ENCODE measurements at regions not wholly inside any gene's neighbourhood (a gene's known extent, or its start where the extent isn't known, plus 50 kb on each side); places are given as distances from the start of the nearest gene placed in this dataset.

DNA sequence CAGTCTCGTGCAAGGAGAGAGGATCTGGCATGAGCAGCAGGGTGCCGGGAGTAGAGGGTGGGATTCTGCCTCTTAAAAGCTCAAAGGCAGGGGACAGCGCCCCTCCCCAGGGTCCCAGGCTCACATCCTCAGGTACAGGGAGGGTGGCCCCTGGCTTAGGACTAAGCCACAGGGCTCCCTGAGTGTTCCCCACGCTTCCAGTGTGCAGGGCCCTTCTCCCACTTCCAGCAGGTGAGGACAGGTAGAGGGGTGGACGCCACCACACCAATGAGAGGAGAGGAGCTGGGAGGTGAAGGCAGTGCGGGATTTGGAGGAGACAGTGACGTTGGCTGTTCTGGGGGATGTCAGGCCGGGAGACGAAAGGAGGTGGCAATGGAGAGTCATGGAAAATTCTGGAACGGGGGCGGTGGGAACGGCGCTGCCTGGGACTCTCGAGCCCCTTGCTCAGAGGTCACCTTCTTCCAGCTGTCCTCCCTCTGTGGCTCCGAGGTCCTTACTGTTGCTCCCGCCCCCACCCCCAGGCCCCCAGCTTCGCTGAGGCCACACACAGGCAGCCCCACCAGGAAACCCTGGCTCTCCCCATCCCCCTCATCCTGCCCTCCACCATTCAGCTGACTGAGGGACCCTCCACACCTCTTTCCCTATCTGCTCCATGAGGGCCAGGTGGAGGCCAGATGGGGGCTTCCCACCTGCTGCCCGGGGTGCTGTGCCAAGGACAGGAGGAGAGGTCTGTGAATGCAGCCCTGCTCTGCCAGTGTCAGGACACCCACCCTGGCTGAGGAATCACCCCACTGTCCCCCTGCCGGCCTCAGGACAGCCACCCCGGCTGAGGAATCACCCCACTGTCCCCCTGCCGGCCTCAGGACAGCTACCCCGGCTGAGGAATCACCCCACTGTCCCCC lies 57.7 kb upstream of the ACSF3 start:
- no TSS peak for BruUV-seq (replicated peaks)
- Histone ChIP-seq H3K27me3 (replicated peaks; ENCODE audit: insufficient read depth, low read depth, low read length, poor library complexity) (peaks cover 62% of the 10 kb centered on the region), H3K4me3 (ENCODE audit: low read depth, low read length, poor library complexity, severe bottlenecking) (no peak overlapping the region), H3K9me3 (ENCODE audit: low read depth, low read length, poor library complexity, severe bottlenecking) (peaks cover 3% of the 10 kb centered on the region), H3K36me3 (ENCODE audit: insufficient read depth, low read length, poor library complexity, severe bottlenecking) (no peaks in the 10 kb centered on the region), H3K4me1 (ENCODE audit: insufficient read depth, low read length, poor library complexity, severe bottlenecking) (no peaks in the 10 kb centered on the region), H3K27ac (ENCODE audit: low read depth, low read length, poor library complexity, severe bottlenecking) (no peak overlapping the region)
- DNase-seq (ENCODE audit: low spot score), result no peak
- ChIA-PET CTCF (no interaction called here), POLR2A (ENCODE audit: low non-redundant PET) (no interaction called here)
- intact Hi-C loops (cut with micrococcal nuclease; ENCODE audit: unreplicated experiment), result no loop called here
- no peak for TF ChIP-seq EZH2 (IDR thresholded peaks at IDR 0.05; ENCODE audit: borderline replicate concordance, low read depth, low read length, poor library complexity, severe bottlenecking)
- TF ChIP-seq, protein P1, sequence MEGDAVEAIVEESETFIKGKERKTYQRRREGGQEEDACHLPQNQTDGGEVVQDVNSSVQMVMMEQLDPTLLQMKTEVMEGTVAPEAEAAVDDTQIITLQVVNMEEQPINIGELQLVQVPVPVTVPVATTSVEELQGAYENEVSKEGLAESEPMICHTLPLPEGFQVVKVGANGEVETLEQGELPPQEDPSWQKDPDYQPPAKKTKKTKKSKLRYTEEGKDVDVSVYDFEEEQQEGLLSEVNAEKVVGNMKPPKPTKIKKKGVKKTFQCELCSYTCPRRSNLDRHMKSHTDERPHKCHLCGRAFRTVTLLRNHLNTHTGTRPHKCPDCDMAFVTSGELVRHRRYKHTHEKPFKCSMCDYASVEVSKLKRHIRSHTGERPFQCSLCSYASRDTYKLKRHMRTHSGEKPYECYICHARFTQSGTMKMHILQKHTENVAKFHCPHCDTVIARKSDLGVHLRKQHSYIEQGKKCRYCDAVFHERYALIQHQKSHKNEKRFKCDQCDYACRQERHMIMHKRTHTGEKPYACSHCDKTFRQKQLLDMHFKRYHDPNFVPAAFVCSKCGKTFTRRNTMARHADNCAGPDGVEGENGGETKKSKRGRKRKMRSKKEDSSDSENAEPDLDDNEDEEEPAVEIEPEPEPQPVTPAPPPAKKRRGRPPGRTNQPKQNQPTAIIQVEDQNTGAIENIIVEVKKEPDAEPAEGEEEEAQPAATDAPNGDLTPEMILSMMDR (conservative IDR thresholded peaks at IDR 0.05; ENCODE audit: low read depth, low read length), result no peak

DNA sequence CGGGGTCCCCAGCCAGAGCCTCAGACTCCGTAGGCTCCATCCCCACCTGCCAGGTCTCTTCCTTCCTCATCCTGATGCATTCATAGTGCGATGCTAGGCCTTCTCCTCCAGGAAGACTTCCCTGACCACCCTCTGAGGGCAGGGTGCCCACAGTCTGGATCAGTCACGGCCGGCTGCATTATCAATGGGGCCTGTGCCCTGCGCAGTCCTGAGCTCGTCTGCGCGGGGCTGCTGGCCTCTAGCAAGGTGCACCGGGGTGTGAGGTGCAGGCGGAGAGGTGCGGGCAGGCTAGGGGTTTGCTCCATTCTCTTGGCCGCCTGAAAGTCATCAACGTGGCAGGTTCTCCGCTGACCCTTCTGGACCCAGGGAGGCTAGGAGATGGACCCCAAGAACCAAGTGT lies 56.9 kb upstream of the ACSF3 start:
- intact Hi-C loops (cut with micrococcal nuclease; ENCODE audit: unreplicated experiment), result no loop called here
- Histone ChIP-seq H3K4me3 (ENCODE audit: low read depth, low read length, poor library complexity, severe bottlenecking) (no peak overlapping the region), H3K36me3 (ENCODE audit: insufficient read depth, low read length, poor library complexity, severe bottlenecking) (no peaks in the 10 kb centered on the region), H3K4me1 (ENCODE audit: insufficient read depth, low read length, poor library complexity, severe bottlenecking) (no peaks in the 10 kb centered on the region), H3K9me3 (ENCODE audit: low read depth, low read length, poor library complexity, severe bottlenecking) (no peaks in the 10 kb centered on the region), H3K27ac (ENCODE audit: low read depth, low read length, poor library complexity, severe bottlenecking) (no peak overlapping the region), H3K27me3 (replicated peaks; ENCODE audit: insufficient read depth, low read depth, low read length, poor library complexity) (peaks cover 56% of the 10 kb centered on the region)
- DNase-seq (ENCODE audit: low spot score), result no peak
- ChIA-PET CTCF (no interaction called here), POLR2A (ENCODE audit: low non-redundant PET) (no interaction called here)
- BruUV-seq (replicated peaks), result no TSS peak
- no peak for TF ChIP-seq EZH2 (IDR thresholded peaks at IDR 0.05; ENCODE audit: borderline replicate concordance, low read depth, low read length, poor library complexity, severe bottlenecking)
- TF ChIP-seq, protein P1 (conservative IDR thresholded peaks at IDR 0.05; ENCODE audit: low read depth, low read length), result no peak

DNA sequence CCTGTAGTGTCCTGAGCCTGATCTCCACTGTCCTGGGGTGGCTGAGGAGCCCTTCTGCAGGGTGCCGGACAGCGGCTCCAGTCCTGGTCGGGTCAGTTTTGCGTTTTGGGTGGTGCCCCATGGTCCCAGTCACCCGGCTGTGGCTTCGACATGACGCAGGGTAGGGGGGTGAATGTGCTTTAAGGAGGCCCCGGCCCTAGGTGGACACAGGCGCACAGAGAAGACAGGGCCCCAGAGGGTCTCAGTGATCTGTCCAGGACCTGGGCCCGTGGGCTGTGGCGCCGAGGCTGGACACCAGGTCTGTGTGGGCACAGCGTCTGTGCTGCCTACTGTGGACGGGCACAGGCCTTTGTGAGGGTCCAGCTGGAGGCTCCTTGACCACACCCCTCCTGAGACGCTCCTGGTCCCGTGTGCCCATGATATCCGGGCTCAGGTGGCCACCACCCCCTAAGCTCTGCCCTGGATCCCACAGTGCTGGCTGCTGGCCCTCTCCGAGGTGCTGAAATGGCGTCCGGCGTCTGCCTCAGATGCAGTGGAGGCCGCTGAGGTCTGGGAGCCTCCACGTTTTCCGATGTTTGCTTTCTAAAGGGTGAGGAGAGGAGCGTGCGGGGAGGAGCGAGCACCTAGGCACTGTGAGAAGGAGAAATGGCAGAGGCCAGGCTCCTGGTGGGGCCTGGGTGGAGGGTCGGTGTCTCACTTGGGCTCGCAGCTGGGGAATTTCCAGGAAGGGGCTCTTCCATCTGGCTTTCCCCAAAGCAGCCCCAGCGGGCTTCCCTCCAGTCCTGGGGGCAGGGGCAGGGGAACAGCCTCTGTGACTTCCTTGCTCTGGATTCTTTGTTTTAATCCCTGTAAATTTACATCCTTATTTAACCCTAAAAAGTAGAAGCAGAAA lies 56.1 kb upstream of the ACSF3 start:
- DNase-seq (ENCODE audit: low spot score), result peak; percentile 54
- intact Hi-C loops (cut with micrococcal nuclease; ENCODE audit: unreplicated experiment), result no loop called here
- Histone ChIP-seq H3K27me3 (replicated peaks; ENCODE audit: insufficient read depth, low read depth, low read length, poor library complexity) (peaks cover 49% of the 10 kb centered on the region), H3K36me3 (ENCODE audit: insufficient read depth, low read length, poor library complexity, severe bottlenecking) (no peaks in the 10 kb centered on the region), H3K4me1 (ENCODE audit: insufficient read depth, low read length, poor library complexity, severe bottlenecking) (no peaks in the 10 kb centered on the region), H3K4me3 (ENCODE audit: low read depth, low read length, poor library complexity, severe bottlenecking) (no peak overlapping the region), H3K9me3 (ENCODE audit: low read depth, low read length, poor library complexity, severe bottlenecking) (no peaks in the 10 kb centered on the region), H3K27ac (ENCODE audit: low read depth, low read length, poor library complexity, severe bottlenecking) (no peak overlapping the region)
- POLR2A ChIA-PET (ENCODE audit: low non-redundant PET), result no interaction called here
- TF ChIP-seq, protein P1 (conservative IDR thresholded peaks at IDR 0.05; ENCODE audit: low read depth, low read length), result no peak
- no peak for TF ChIP-seq EZH2 (IDR thresholded peaks at IDR 0.05; ENCODE audit: borderline replicate concordance, low read depth, low read length, poor library complexity, severe bottlenecking)
- no TSS peak for BruUV-seq (replicated peaks)
- CTCF ChIA-PET, result no interaction called here

Data from A673 (cell line).